Stomach (tissue), 8 donors: ENCODE measurements at regions not wholly inside any gene's neighbourhood (a gene's known extent, or its start where the extent isn't known, plus 50 kb on each side); places are given as distances from the start of the nearest gene placed in this dataset.

Source experiments
- DNase-seq, 2 donors: peaks; one replicate each; pipeline versions ENCODE4 v3.0.0 to v3.0.0-alpha.2; 2013 to 2019
- H3K27ac ChIP-seq, 5 donors: fragments of 200-600 bp in 4 of 5; sonication (generic) in 4 of 5; one replicate each; pipeline ENCODE4 v1.5.1; 2013 to 2019; ENCODE audit warnings: mild to moderate bottlenecking in 1 of 5, moderate library complexity in 1 of 5
- H3K27me3 ChIP-seq, 3 donors: fragments of 200-600 bp; sonication (generic); one replicate each; pipeline ENCODE4 v1.5.1; 2017 to 2019; ENCODE audit warnings: mixed run types in 1 of 3
- H3K36me3 ChIP-seq, 4 donors: fragments of 200-600 bp; sonication (generic); 1 replicate in 3 of 4; 2 replicates in 1 of 4; pipeline ENCODE4 v1.5.1; 2016 to 2019
- H3K4me1 ChIP-seq, 4 donors: fragments of 200-600 bp; sonication (generic); one replicate each; pipeline ENCODE4 v1.5.1; 2016 to 2019
- H3K4me3 ChIP-seq, 4 donors: fragments of 200-600 bp; sonication (generic) in 3 of 4; one replicate each; pipeline ENCODE4 v1.5.1; 2016 to 2019; ENCODE audit warnings: mild to moderate bottlenecking in 1 of 4
- H3K9me3 ChIP-seq, 4 donors: fragments of 200-600 bp; sonication (generic); one replicate each; pipeline ENCODE4 v1.5.1; 2016 to 2019
- CTCF ChIP-seq, 7 experiments: fragments of 450-650 bp in 4 of 7; fragments of 200-600 bp in 3 of 7; sonication (generic) in 3 of 7; IDR thresholded peaks; one replicate each; pipeline ENCODE4 v1.5.1; 2016 to 2019; ENCODE audit warnings: antibody characterized with exemption in 7 of 7, control low read depth in 2 of 7, mild to moderate bottlenecking in 1 of 7
- EP300 ChIP-seq: sonication (generic); formaldehyde crosslinking; IDR thresholded peaks from one replicate; pipeline ENCODE4 v1.6.1; 2017; ENCODE audit warnings: antibody characterized with exemption
- POLR2A ChIP-seq, 4 donors: fragments of 450-650 bp; IDR thresholded peaks; one replicate each; pipeline ENCODE4 v1.6.1; 2016; ENCODE audit warnings: antibody characterized with exemption in 4 of 4, control low read depth in 2 of 4, mild to moderate bottlenecking in 1 of 4, moderate library complexity in 1 of 4
- POLR2AphosphoS5 ChIP-seq, 3 donors: sonication (generic); formaldehyde crosslinking; IDR thresholded peaks; one replicate each; pipeline ENCODE4 v1.6.1; 2016; ENCODE audit warnings: antibody characterized with exemption in 3 of 3
- WGBS, 5 donors: extraction: QIAGEN DNeasy Blood & Tissue Kit in 3 of 5; methylation state at CpG; one replicate each; pipeline versions ENCODE4 v1.1.5 to v1.1.7; 2013 to 2018; 5-methylcytosine and 5-hydroxymethylcytosine counted together
- intact Hi-C: fragments of 100-400 bp; cut with DNase I; formaldehyde crosslinking; loops from one replicate; pipeline ENCODE4 v1.15.1; 2023; ENCODE audit warnings: low total_unique reads
- donor health status: healthy with polysubstance abuse.
- donor health status: Bipolar disorder and iron deficiency.
- donor health status: healthy.

GRCh38 chr14:55749201-55749812 is 169.3 kb downstream of the KTN1 start:
- Histone ChIP-seq H3K4me3 (no peak overlapping the region), H3K27ac (peak overlapping the region in 1 of 5 donors; percentile 29), H3K9me3 (no peaks in the 10 kb centered on the region), H3K4me1 (peaks cover 13 to 19% (median 17%) of the 10 kb centered on the region in 4 donors), H3K36me3 (no peaks in the 10 kb centered on the region), H3K27me3 (no peaks in the 10 kb centered on the region)
- TF ChIP-seq POLR2AphosphoS5 (IDR thresholded peaks at IDR 0.05) = no peak
- no peak for TF ChIP-seq EP300
- TF ChIP-seq CTCF (IDR thresholded peaks at IDR 0.05) = no peak
- no peak for TF ChIP-seq POLR2A (IDR thresholded peaks at IDR 0.05)
- 81 to 100% (median 88%) methylated on average over 1 of the region's 1 CpG for WGBS, 5 donors
- intact Hi-C loops = no loop called here
- DNase-seq = no peak

- H3K4me1 ChIP-seq = peaks cover 13 to 19% (median 17%) of the 10 kb centered on the region in 4 donors
- H3K4me3 ChIP-seq = no peak overlapping the region
- H3K36me3 ChIP-seq = no peaks in the 10 kb centered on the region
- WGBS, 5 donors = 93 to 96% (median 94%) methylated on average over 8 of the region's 8 CpGs
- no peaks in the 10 kb centered on the region for H3K27me3 ChIP-seq
- H3K9me3 ChIP-seq = no peaks in the 10 kb centered on the region
- intact Hi-C loops = no loop called here
- DNase-seq = no peak
- no peak for TF ChIP-seq POLR2AphosphoS5 (IDR thresholded peaks at IDR 0.05)
- peak overlapping the region in 1 of 5 donors; percentile 29 for H3K27ac ChIP-seq
Measured at GRCh38 chr14:55749946-55750345, 169.9 kb downstream of the KTN1 start.

GRCh38 chr14:55752580-55753390 is 172.8 kb downstream of the KTN1 start:
- intact Hi-C loops = no loop called here
- 45 to 56% (median 47%) methylated on average over 7 of the region's 7 CpGs for WGBS, 5 donors

GRCh38 chr14:55754471-55754870 is 174.5 kb downstream of the KTN1 start:
- Histone ChIP-seq H3K36me3 (no peaks in the 10 kb centered on the region), H3K27me3 (no peaks in the 10 kb centered on the region), H3K4me1 (peaks cover 13 to 19% (median 17%) of the 10 kb centered on the region in 4 donors), H3K4me3 (no peak overlapping the region), H3K27ac (no peak overlapping the region), H3K9me3 (no peaks in the 10 kb centered on the region)
- intact Hi-C loops = no loop called here
- DNase-seq = no peak
- no peak for TF ChIP-seq EP300
- TF ChIP-seq POLR2AphosphoS5 (IDR thresholded peaks at IDR 0.05) = no peak
- no peak for TF ChIP-seq CTCF (IDR thresholded peaks at IDR 0.05)
- no peak for TF ChIP-seq POLR2A (IDR thresholded peaks at IDR 0.05)
- 90 to 98% (median 97%) methylated on average over 2 of the region's 2 CpGs for WGBS, 5 donors

More at GRCh38 chr14:55752580-55753390, 172.8 kb downstream of the KTN1 start:
- peaks cover 13 to 19% (median 17%) of the 10 kb centered on the region in 4 donors for H3K4me1 ChIP-seq
- DNase-seq = peak; percentile 87 to 92
- H3K27ac ChIP-seq = peak overlapping the region; percentile 19 to 66 (median 61)
- no peak overlapping the region for H3K4me3 ChIP-seq
- no peaks in the 10 kb centered on the region for H3K27me3 ChIP-seq
- H3K9me3 ChIP-seq = no peaks in the 10 kb centered on the region
- no peaks in the 10 kb centered on the region for H3K36me3 ChIP-seq
- TF ChIP-seq CTCF (IDR thresholded peaks at IDR 0.05) (no peak), POLR2AphosphoS5 (IDR thresholded peaks at IDR 0.05) (peak in 2 of 3 donors; percentile 16 to 48)

GRCh38 chr14:55754871-55755270 is 174.9 kb downstream of the KTN1 start:
- TF ChIP-seq CTCF (IDR thresholded peaks at IDR 0.05) (no peak), POLR2A (IDR thresholded peaks at IDR 0.05) (no peak), EP300 (no peak), POLR2AphosphoS5 (IDR thresholded peaks at IDR 0.05) (no peak)
- WGBS, 5 donors = 95 to 100% (median 98%) methylated on average over 5 of the region's 5 CpGs
- no peaks in the 10 kb centered on the region for H3K36me3 ChIP-seq
- H3K27me3 ChIP-seq = no peaks in the 10 kb centered on the region
- intact Hi-C loops = no loop called here
- DNase-seq = no peak
- peaks cover 13 to 19% (median 17%) of the 10 kb centered on the region in 4 donors for H3K4me1 ChIP-seq
- H3K4me3 ChIP-seq = no peak overlapping the region
- H3K27ac ChIP-seq = no peak overlapping the region
- H3K9me3 ChIP-seq = no peaks in the 10 kb centered on the region
